Spinal cord (tissue), 9 donors: ENCODE measurements at regions not wholly inside any gene's neighbourhood (a gene's known extent, or its start where the extent isn't known, plus 50 kb on each side); places are given as distances from the start of the nearest gene placed in this dataset.

ENCODE experiments used
- DNase-seq, 6 donors: peaks; one replicate each; pipeline versions ENCODE4 v3.0.0 to v3.0.0-alpha.2; 2013 to 2015; ENCODE audit warnings: low spot score in 6 of 6, low read depth in 4 of 6
- H3K27ac ChIP-seq: one replicate; pipeline ENCODE4 v1.5.1; 2013; ENCODE audit warnings: low read depth, low read length, control low read depth
- H3K27me3 ChIP-seq: one replicate; pipeline ENCODE4 v1.6.1; 2013; ENCODE audit warnings: low read length; ENCODE audit not compliant: control insufficient read depth, insufficient read depth
- H3K36me3 ChIP-seq: one replicate; pipeline ENCODE4 v1.6.1; 2013; ENCODE audit warnings: low read length; ENCODE audit not compliant: control insufficient read depth, insufficient read depth
- H3K4me1 ChIP-seq: one replicate; pipeline ENCODE4 v1.6.1; 2013; ENCODE audit warnings: low read length; ENCODE audit not compliant: control insufficient read depth, insufficient read depth
- H3K4me3 ChIP-seq: one replicate; pipeline ENCODE4 v1.5.1; 2013; ENCODE audit warnings: low read depth, low read length, control low read depth
- H3K9me3 ChIP-seq: one replicate; pipeline ENCODE4 v1.6.1; 2013; ENCODE audit warnings: low read length; ENCODE audit not compliant: control insufficient read depth, insufficient read depth
- WGBS: methylation state at CpG from one replicate; pipeline ENCODE4 v1.1.5; 2013; ENCODE audit warnings: missing lambda C conversion rate; ENCODE audit not compliant: insufficient coverage; 5-methylcytosine and 5-hydroxymethylcytosine counted together
- donor health status: healthy.

DNA sequence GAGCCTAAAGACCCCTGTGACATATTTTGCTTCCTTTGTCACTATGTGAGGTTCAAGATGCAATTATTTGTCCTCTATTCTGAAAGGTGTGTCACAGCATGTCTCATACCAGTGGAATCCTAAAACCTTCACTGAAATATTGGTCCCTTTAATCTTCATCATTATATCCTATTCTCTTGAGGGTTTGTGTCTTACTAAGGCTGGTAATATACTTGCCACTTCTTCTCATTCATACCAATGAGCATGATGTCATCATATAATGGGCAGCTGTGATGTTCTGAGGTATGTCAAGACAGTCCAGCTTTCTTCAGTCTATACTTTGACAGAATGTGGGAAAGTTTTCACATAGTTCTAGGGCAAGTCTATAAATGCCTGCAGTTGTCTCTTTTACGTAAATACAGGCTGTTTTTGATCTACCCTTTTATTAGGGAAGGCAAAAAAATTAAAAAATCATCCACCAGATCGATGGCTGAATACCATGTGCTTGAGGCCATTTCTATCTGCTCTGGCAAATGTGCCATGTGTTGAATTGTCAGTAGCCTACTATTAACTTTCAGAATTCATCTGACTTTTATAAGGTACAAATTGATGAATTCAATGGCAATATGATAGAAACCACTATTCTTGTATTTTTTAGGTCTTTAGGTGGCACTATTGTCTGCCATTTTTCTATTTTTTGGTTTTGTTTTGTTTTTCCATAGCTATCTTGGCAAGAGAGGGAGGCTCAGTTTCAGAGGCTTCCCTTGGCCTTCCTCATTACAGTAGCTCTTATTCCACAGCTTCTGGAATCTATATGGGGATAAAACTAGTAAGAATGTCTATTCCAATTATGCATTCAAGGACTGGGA lies 209.0 kb downstream of the PPARGC1A start:
- no peaks in the 10 kb centered on the region for H3K36me3 ChIP-seq
- H3K27me3 ChIP-seq: no peaks in the 10 kb centered on the region
- no peaks in the 10 kb centered on the region for H3K9me3 ChIP-seq
- H3K4me3 ChIP-seq: no peak overlapping the region
- no CpG with 5 or more reads among the region's 2 CpGs for WGBS
- DNase-seq: no peak
- H3K27ac ChIP-seq: no peak overlapping the region
- no peaks in the 10 kb centered on the region for H3K4me1 ChIP-seq

DNA sequence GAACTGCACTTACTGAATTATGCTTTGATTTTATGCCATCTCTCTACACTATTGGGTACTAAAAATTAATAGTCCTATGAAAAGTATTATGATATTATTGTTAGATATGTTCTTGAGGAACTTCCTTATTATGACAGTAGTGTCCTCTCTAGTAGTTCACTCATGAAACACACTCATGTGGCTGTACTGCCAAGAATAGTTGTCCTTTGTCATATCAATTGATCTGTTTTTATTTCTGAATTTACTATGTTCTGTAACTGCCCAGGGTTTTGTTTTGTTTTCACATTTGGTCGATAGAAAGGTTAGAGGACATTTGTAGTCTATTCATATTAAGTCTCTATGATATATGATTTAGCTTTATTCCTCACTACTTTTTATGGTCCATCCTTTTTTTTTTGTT lies 215.2 kb downstream of the PPARGC1A start:
- H3K27ac ChIP-seq: no peak overlapping the region
- H3K4me3 ChIP-seq: no peak overlapping the region
- H3K4me1 ChIP-seq: no peaks in the 10 kb centered on the region
- peaks cover 1% of the 10 kb centered on the region for H3K9me3 ChIP-seq
- no peaks in the 10 kb centered on the region for H3K36me3 ChIP-seq
- DNase-seq: no peak
- no CpG with 5 or more reads among the region's 1 CpG for WGBS
- H3K27me3 ChIP-seq: no peaks in the 10 kb centered on the region

DNA sequence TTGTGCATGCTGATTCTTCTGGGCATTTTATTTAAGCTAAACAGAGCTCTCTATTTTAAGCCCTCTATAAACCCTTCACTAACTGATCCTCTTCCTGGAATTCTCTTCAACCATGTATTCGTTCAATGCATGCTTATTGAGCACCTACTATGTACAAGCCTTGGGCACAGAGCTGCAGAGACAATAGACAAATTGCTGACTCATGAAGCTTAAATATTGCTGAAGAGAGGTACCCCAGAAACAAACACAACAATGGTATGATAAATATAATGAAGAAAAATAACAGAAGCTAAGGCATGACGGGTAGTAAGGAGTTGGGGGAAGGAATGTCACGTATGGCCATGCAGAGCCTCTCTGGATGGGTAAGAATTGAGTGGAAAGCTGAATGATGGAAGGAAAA lies 222.2 kb downstream of the PPARGC1A start:
- no peak overlapping the region for H3K4me3 ChIP-seq
- WGBS: 89% methylated on average over 3 of the region's 3 CpGs
- DNase-seq: no peak
- peaks cover 1% of the 10 kb centered on the region for H3K9me3 ChIP-seq
- no peaks in the 10 kb centered on the region for H3K36me3 ChIP-seq
- H3K4me1 ChIP-seq: no peaks in the 10 kb centered on the region
- H3K27ac ChIP-seq: no peak overlapping the region
- no peaks in the 10 kb centered on the region for H3K27me3 ChIP-seq

DNA sequence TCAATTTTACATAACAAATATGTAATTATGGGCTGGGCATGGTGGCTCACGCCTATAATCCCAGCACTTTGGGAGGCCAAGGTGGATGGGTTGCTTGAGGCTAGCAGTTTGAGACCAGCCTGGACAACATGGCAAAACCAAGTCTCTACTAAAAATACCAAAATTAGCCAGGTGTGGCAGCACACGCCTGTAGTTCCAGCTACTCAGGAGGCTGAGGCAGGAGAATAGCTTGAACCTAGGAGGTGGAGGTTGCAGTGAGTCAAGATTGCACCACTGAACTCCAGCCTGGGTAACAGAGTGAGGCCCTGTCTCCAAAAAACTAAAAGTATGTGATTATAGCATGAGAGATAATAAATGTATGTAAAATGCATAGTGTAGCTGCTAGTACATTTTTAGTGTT lies 229.0 kb downstream of the PPARGC1A start:
- Histone ChIP-seq H3K27me3 (no peaks in the 10 kb centered on the region), H3K36me3 (no peaks in the 10 kb centered on the region), H3K9me3 (peaks cover under 1% of the 10 kb centered on the region), H3K4me3 (no peak overlapping the region), H3K27ac (no peak overlapping the region), H3K4me1 (no peaks in the 10 kb centered on the region)
- WGBS: 100% methylated on average over 1 of the region's 2 CpGs
- no peak for DNase-seq

DNA sequence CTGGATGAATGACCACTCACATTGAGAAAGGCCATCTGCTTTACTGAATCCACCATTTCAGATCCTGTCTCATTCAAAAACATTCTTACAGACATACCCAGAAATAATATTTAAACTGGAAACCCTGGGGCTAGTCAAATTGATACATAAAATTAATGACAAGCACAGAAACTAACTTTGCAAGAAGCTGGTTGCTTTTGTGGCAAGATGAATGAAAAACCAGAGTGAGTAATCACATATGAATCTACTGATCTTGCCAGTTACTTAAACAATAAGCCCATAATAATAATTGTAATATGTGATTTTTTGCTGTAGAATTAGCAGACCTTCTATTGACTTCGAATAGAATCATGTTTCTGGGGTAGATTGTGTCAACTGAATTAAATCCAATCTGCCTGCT lies 235.1 kb downstream of the PPARGC1A start:
- WGBS: no CpG with 5 or more reads among the region's 1 CpG

DNA sequence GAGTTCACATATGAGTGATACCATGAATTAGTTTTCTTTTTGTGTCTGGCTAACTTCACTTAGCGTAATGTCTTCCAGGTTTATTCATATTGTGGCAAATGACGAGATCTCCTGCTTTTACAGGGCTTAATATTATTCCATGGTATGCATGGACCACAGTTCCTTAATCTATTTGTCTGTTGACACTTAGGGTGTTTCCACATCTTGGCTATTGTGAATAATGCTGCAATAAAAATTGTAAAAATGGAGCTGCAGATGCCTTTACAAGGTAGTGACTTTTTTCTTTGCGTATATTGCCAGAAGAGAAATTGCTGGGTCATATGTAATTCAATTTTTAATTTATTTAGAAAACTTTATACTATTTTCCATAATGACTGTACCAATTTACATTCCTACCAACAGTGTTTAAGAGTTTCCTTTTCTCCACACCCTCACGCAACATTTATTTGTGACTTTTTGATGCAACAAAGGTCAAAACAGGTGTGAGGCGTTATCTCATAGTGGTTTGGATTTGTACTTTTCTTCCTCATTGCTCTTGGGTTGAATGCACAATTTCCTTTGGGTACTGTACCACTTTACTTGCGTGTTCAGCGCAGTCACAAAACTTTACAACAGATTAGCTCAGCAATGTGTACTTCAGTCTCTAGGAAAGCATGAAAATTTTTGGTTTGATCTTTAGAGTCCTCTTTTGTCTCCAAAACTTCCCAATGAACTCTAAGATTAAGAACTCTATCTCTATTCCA lies 240.8 kb downstream of the PPARGC1A start:
- Histone ChIP-seq H3K36me3 (no peaks in the 10 kb centered on the region), H3K27ac (no peak overlapping the region), H3K4me1 (no peaks in the 10 kb centered on the region), H3K4me3 (no peak overlapping the region), H3K9me3 (no peaks in the 10 kb centered on the region), H3K27me3 (no peaks in the 10 kb centered on the region)
- 100% methylated on average over 1 of the region's 7 CpGs for WGBS
- no peak for DNase-seq

More for the DNA sequence above, 235.1 kb downstream of the PPARGC1A start:
- no peak for DNase-seq
- no peak overlapping the region for H3K27ac ChIP-seq
- no peaks in the 10 kb centered on the region for H3K27me3 ChIP-seq
- H3K4me3 ChIP-seq: no peak overlapping the region
- peaks cover 2% of the 10 kb centered on the region for H3K9me3 ChIP-seq
- no peaks in the 10 kb centered on the region for H3K36me3 ChIP-seq
- no peaks in the 10 kb centered on the region for H3K4me1 ChIP-seq

DNA sequence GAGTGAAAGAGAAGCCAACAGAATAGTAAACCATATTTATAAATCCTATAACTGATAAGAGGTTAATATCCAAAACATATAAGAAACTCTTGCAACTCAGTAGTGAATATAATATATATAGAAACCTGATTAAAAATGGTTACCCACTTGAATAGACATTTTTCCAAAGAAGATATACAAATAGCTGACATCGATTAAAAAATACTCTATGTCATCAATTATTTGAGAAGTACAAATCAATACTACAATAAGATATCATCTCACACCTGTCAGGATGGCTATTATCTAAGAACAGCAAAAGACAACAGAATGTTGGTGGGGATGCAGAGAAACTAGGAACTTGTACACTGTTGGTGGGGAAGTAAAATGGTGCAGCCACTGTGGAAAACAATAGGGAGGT lies 254.4 kb downstream of the PPARGC1A start:
- DNase-seq: no peak
- no CpG with 5 or more reads among the region's 1 CpG for WGBS
- Histone ChIP-seq H3K27me3 (no peaks in the 10 kb centered on the region), H3K4me1 (no peaks in the 10 kb centered on the region), H3K9me3 (no peaks in the 10 kb centered on the region), H3K4me3 (no peak overlapping the region), H3K27ac (no peak overlapping the region), H3K36me3 (no peaks in the 10 kb centered on the region)

DNA sequence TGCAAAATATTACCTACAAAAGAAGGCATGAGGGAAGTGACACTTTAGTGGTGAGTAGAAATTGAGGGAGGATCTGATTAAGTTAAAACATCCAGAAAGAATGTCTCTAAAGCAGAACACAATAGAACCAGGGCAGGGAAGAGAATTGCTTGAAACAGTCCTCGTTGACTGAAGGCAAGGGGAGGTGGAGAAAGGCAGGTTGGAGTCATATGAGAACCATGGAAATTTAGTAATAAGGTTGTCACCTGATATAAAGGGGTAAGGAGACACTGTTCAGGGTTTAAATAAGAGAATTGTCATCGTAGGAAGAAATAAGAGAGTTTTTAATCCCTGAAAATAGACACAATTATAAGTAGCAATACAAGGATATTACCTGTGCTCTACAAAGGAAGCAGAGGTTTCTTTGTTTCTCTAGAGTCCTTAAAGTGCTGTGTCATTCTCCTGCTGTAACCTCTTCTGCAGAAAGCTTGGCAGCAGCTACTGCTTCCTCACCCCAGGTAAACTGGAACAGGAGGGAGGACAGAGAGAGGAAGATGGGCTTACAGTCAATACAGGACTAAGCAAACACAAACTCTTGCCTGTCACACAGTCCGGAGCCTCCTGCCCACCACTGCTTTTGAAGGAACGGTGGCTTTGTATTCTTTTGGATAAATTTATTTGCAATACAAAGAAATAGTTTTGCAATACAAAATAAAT lies 258.4 kb downstream of the PPARGC1A start:
- Histone ChIP-seq H3K27me3 (no peaks in the 10 kb centered on the region), H3K36me3 (no peaks in the 10 kb centered on the region), H3K27ac (no peak overlapping the region), H3K9me3 (no peaks in the 10 kb centered on the region), H3K4me1 (no peaks in the 10 kb centered on the region), H3K4me3 (no peak overlapping the region)
- DNase-seq: no peak
- WGBS: 75% methylated on average over 1 of the region's 4 CpGs

DNA sequence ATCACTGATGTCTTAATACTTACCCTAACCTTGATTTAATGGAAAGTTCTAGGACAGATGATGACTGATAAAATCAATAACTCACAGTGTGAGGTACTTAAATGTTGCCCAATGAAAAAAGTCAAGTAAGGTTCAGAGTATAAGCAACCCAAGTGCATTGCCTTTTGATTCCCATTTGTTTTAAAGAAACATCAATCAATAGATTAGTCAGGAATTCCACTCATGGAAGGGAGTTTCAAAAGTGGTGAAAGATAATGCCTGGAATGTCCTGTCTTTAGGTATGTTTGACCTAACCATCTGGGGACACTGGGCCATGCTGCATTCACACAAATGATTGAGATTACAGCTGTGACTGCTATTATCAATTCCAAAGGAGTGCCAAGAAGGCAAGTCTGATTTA lies 259.7 kb downstream of the PPARGC1A start:
- Histone ChIP-seq H3K36me3 (no peaks in the 10 kb centered on the region), H3K27ac (no peak overlapping the region), H3K4me3 (no peak overlapping the region), H3K9me3 (no peaks in the 10 kb centered on the region), H3K4me1 (no peaks in the 10 kb centered on the region), H3K27me3 (no peaks in the 10 kb centered on the region)
- no peak for DNase-seq
